ENCODE measurements at regions not wholly inside any gene's neighbourhood (a gene's known extent, or its start where the extent isn't known, plus 50 kb on each side); places are given as distances from the start of the nearest gene placed in this dataset.

GRCh38 chr4:23278845-23279244, 586.1 kb downstream of the GBA3 start:
- TF ChIP-seq CTCF (IDR thresholded peaks at IDR 0.05) (no peak), POLR2A (IDR thresholded peaks at IDR 0.05) (no peak)

Data from uterus (tissue), 2 donors.